GM12873 (cell line): ENCODE measurements at regions not wholly inside any gene's neighbourhood (a gene's known extent, or its start where the extent isn't known, plus 50 kb on each side); places are given as distances from the start of the nearest gene placed in this dataset.

ENCODE experiments used
- TF ChIP-seq, protein P1 (sequence below): IDR thresholded peaks from 2 replicates; pipeline ENCODE4 v1.5.1; 2012; ENCODE audit warnings: low read depth, mild to moderate bottlenecking, moderate library complexity, low read length, control low read depth; ENCODE audit not compliant: insufficient read depth; ENCODE audit errors: missing control alignments

- TF ChIP-seq, protein P1, sequence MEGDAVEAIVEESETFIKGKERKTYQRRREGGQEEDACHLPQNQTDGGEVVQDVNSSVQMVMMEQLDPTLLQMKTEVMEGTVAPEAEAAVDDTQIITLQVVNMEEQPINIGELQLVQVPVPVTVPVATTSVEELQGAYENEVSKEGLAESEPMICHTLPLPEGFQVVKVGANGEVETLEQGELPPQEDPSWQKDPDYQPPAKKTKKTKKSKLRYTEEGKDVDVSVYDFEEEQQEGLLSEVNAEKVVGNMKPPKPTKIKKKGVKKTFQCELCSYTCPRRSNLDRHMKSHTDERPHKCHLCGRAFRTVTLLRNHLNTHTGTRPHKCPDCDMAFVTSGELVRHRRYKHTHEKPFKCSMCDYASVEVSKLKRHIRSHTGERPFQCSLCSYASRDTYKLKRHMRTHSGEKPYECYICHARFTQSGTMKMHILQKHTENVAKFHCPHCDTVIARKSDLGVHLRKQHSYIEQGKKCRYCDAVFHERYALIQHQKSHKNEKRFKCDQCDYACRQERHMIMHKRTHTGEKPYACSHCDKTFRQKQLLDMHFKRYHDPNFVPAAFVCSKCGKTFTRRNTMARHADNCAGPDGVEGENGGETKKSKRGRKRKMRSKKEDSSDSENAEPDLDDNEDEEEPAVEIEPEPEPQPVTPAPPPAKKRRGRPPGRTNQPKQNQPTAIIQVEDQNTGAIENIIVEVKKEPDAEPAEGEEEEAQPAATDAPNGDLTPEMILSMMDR: no peak
These were observed 2304.4 kb downstream of the PCDH9 start for GRCh38 chr13:64925727-64926126.

DNA sequence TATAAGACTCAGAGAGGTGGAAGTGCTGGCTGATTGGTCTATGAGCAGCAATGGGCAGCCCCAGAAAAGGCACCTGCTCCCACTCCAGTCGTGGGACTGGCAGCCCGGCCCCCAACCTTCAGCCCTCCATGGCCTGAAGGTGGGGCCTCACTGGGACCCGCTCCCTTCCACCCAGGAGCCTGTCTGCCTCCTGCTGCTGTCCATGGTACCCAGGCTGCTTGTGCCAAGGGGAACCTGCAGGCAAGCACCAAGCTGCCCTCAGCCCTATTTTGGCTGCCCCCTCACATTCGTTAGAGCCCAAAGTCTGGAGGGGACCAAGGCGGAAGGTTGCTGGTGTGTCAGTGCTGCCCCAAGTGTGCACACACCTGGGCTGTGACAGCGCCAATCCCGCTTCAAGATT lies 2304.9 kb downstream of the PCDH9 start:
- TF ChIP-seq, protein P1: no peak

DNA sequence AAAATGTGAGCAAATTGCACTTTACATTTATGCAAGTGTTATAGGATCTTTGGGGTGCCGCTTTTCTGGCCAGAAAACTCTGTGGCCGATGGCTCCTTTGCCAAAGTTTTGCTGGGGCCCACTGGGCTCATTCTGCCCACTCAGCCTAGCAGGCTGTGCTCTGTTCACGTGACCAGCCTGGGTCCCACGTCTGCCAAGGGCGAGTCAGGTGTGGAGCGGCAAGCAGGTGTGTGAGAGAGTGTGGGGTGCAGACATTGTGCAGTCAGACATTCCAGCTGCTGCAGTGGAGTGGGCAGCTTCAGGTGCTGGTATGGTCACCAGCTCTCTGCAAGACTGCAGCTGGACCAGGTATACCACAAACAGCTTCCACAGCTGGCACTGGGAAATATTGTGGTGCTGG lies 2305.7 kb downstream of the PCDH9 start:
- TF ChIP-seq, protein P1: no peak

DNA sequence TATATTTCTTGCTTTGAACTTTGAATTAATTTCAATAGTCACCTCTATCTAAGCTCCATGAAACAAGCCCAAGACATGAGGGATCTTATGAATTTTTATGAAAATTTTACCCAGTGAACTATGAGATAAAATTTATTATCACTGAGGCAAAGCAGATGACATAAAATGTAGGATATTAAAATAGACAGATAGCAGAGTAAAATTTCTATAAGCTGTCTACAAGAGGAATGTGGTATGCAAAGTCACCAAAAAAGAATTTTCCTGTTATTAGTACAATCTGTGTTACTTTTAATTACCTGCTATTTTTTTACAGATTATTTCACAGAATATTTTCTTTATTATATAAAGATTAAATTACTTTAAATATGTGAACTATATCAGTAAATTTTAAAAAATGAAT lies 2312.6 kb downstream of the PCDH9 start:
- TF ChIP-seq, protein P1: no peak

- TF ChIP-seq, protein P1: no peak
These were observed 2318.0 kb downstream of the PCDH9 start for GRCh38 chr13:64912141-64912540.

DNA sequence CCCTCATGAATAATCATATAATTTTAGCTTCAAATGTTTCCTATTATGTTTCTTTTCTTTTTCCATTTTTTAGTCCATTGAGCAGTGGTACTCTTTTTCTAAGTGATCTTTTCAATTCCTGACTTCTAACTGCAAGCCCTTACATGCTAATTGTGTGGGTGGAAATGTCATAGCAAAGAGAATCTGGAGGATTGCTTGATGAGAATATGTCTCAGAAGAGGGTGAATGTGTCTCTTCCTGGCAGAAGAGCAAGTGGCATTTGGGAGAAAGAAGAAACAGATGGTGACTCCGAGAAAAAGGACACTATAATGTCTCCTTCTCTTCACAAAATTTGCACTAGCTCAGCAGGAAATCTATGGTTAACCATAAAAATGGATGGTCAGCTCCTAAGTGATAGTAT lies 2320.0 kb downstream of the PCDH9 start:
- TF ChIP-seq, protein P1: no peak

DNA sequence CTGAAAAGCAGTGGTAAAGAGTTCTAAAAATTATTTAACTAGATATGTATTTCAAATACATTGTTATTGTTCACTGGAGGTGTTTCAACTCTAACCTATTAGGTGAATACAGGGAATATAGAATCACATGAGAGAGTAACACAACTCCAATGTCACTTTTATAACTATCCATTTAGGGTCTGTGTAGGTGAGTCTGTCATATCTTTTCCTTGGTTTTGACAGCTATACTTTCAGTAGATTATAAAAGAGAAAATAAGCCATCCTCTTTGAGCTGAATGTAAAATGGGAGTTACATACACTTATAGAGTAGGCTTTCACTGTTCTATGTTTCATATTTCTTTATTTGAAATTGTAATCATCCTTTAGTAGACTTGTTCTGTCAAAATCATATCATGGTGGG lies 2321.0 kb downstream of the PCDH9 start:
- TF ChIP-seq, protein P1: no peak

GRCh38 chr13:64900039-64900438 lies 2330.1 kb downstream of the PCDH9 start:
- TF ChIP-seq, protein P1: no peak
